ENCODE measurements at regions not wholly inside any gene's neighbourhood (a gene's known extent, or its start where the extent isn't known, plus 50 kb on each side); places are given as distances from the start of the nearest gene placed in this dataset.
"Not testable (repeated sequence)": the region's sequence is repeated elsewhere in the genome, so short reads cannot be mapped to it uniquely, and the experiment has no call there.

DNA sequence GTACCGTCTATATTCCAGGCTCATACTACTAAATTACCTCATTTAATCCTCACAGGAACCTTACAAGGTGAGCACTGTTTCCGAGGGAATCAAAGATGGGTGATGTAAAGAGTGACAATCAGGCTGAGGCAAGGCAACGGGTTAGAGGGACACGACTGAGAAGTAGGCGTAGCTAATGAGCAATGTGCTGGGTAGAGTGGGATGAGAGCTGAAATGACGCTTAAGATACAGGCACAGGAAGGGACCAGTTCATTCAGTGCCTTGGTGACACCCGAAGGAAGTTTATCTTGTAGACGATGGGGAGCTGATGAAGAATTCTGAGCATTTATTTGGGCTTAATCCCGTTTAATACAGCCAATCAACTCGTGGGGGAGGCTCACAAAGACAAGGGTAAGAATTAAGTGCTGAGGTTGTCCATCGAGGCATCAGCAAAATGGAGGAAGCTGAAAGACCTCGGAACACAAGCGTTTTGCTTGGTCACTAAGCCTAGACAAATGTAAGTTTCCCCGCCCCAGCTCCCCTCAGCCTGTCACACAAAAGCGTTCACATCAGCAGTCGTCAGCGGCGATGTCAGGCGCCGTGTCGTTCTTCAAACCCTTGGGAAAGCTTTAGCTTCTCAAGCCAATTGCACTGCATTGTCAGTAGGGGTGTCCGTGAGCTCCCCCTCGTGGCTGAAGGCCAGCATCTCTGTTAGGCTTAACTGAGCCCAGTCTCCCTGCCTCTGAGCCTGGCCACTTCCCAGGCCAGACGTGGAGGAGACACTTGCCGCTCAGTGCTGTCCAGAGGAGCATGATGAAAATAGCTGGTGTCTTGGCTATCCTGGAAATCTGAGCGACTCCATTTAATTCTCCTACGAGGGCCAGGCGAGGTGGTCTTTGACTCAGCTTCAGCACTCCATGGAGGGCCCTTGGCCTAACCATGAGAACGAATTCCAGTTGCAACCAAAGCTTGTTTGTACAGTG is 288.5 kb upstream of the G2E3 start:
- DNase-seq = peak; percentile 91 to 95

GRCh38 chr14:30271811-30272323 is 287.1 kb upstream of the G2E3 start:
- no peak for DNase-seq

DNA sequence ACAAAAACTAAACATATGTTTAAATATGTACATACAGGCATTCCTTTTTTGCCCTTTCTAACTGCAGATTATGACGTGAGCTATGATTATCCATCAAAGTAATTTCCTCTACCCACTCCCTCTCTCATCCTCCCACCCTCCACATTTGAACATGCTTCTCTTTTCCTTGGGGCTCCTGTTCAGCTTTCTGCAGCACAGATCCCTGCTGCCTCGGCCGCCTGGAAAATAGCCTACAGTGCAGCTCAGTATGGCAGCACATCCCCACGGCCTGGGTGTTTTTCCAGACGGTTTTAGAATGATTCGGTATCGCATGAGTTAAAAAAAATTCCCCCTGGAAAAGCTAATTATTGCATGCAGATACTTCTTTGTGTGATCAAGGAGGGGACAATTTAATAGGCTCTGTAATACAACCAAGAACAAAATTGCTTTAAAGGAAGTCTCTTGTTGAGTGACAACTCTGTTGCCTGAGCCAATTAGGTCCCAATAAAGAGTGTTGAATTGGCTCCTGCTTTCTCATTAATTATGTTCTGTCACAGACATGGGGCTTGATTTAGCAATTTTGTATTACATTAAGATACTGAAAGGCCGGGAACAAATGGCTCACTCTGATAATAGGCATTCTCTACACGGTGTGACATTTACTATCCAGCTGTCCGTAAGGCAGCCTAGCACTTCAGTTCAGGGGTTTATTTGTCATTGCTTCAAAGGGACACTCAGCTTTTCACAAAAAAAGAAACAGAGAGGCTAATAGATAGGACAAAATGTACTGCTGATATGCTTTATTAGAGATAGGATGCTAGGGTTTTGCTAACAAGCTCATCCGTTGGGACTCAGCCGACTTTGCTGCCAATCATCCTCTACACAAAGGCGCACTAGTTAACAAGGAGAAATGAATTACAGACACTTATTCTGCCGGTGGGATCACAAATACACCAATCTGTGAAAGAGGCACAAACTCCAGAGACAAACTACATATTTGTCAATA is 285.8 kb upstream of the G2E3 start:
- no peak for DNase-seq

- no peak for DNase-seq
Observed at GRCh38 chr14:30275604-30276003, 283.4 kb upstream of the G2E3 start.

DNA sequence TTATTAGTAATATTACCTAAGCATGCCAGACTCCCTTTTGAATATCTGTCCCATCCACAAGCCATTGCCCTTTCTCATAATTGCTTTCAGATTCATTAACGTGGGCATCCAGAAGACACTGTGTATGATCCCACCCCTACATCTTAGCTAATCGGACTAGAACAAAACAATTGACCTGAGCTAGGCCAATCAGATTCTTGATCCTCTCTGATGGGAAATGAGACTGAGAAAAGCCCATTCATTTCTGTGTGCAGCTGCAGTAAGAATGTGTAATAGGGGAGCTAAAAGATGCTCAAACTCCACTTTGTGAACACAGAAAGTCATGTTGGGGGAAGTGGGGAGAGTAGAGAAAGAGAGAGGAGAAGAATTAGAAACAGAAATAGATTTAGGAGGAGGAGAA is 281.7 kb upstream of the G2E3 start:
- no peak for DNase-seq

- not testable (repeated sequence) for DNase-seq
Observed at GRCh38 chr14:30278856-30279255, 280.1 kb upstream of the G2E3 start.

DNA sequence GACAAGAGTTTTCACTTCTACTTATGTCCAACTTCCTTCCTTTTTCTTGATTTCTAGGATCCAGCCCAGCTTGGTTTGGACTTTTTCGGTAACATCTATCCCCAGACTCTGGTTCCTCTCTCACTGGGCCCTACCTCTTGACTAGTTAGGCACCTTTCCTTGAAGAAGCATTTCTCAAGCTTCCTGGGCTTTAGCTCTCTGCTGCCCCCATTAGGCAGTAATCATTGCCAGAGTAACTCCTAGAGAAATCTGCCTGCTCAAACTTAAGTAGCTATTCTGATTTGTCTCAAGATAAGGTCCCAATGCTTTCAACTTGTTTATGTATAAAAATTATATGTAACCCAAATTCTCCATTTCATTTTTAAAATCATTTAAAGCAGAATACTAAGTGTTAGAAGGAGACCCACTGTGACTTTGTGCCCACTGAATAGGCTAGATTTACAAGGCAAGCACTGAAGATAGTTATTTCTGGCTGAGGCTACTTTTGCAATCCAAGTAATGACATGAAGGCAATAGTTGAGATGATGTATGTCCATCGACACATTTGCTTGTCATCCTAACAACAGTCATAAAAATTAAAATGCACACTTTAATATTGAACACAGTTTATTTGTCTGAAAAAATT is 275.0 kb upstream of the G2E3 start:
- peak; percentile 23 to 33 for DNase-seq

GRCh38 chr14:30284808-30285207 is 274.1 kb upstream of the G2E3 start:
- DNase-seq = no peak

- DNase-seq = no peak
Observed at GRCh38 chr14:30287579-30288445, 271.1 kb upstream of the G2E3 start.

- DNase-seq = no peak
Observed at GRCh38 chr14:30290001-30290400, 269.0 kb upstream of the G2E3 start.

DNA sequence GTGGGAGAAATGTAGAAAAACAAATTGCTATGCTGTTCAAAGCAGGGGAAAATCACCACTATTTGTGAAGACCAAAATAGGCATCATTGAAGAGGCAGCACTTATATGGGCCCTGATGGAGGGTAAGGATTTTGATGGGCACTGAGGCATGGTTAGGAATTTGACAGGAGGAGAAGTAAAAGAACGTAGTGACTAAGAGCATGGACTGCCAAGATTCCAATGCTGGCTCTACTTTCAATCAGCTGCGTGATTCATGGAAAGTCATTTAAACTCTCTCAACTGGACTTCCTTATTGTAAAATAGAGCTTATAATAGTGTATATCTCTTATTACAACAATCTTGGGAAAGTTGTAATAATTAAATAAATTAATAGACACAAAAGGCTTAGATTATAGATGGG is 267.7 kb upstream of the G2E3 start:
- no peak for DNase-seq

- DNase-seq = no peak
Observed at GRCh38 chr14:30292541-30292940, 266.4 kb upstream of the G2E3 start.

GRCh38 chr14:30295980-30296379 is 263.0 kb upstream of the G2E3 start:
- no peak for DNase-seq

DNA sequence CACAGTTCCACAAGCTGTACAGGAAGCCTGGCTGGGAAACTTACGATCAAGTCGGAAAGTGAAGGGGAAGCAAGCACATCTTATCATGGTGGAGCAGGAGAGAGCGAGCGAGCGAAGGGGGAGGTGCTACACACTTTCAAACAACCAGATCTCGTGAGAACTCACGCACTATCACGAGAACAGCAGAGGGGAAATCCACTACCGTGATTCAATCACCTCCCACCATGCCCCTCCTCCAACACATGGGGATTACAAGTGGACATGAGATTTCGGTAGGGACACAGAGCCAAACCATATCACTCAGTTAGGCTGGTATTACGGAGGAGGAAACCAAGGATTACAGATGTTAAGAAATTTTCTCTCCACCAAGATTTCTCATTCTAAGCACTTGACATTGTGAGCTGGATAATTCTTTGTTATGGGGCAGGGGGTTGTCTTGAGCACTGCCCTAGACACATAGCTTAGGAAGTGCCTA is 262.0 kb upstream of the G2E3 start:
- DNase-seq = no peak

DNA sequence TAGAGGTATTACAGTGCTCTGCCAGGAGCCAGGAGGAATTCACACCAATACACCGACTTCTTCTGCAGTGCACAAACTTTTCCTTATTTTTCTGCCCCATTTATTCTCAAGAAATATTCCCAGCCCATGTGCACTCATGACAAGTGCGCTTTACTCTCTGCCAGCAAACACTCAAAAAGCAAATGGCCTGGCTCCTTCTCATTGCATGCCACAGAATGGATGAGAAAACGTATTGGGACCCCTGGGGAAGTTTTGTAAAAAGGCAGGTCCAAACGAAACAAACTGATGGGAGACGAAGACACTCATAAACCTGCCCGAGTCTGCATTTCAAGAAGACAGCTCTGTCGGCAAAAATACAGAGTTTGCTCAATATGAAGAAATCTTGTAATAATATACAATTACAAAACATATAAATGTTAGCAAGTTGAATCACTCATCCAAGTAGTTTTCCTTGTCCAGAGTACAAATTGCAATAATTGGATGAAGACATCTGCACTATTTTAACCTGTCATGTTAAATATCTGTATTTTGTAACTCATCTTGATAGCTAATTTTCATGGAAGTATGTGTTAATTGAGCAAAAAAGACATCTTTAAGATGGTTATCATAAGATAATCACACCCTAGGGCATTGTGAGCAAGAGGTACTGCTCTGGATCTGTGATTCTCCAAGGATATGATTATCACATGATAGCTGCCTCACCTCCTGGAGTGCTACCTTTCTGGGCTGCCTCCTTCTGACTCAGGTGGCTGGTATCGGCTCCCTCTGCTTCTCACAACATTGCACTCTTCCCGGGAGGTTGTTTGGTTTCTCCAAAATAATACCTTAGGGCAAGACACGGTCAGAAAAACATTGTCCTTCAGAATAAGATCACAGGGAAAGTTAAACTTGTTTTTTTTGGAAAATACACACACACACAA is 260.8 kb upstream of the G2E3 start:
- no peak for DNase-seq

DNA sequence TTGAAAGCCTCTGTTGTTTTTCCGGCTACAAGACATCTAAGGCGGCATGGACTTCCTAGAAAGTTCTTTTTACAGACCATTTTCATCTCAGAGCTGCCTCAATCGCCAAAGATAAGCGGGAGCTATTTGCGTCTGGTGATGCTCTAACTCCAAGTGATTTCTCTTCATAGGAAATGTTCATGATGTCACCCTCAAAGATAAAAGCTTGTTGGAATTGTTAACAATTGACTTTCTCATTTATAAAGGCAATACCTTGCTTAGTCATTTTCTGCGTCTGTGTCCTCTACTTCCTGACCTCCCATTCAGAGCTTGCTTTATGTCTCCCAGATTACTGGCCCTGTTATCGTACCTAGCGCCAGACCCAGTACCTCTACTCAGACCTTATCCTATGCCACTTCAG is 259.0 kb upstream of the G2E3 start:
- DNase-seq = no peak

DNA sequence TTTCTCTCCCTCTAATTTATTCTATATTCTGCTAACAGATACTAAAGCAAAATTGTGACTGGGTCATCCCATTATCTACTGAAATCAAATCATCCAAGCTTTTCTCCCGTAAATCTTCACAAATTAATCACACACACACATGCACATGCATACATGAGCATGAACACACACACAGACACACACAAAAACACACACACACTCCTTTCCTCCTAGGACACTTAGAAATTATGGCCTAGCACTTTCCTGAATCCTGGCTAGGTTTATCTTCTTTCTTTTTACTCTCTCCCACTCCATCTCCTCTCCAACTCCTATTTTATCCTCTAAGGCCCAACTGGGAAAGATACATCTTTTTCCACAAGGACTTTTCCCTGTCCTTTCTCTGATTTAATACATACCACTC is 255.6 kb upstream of the G2E3 start:
- no peak for DNase-seq

DNA sequence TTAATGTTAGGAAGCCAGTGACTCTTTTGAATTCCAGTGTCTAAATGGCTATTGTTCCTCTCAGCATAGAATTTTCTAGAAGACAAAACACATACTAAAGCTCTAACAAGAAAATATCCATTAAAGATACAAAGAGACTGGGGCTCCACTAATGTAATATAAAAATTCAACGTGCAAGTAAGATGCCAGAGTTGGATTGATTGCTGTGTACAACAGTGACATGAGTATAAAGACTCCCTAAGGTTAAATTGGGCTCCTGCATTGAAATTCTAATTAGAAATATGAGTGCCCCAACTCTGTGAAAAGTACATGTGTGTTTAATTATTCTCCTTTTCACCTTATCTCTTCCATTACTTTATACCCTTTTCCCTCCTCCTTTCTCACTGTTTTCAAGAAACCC is 253.6 kb upstream of the G2E3 start:
- DNase-seq = no peak

DNA sequence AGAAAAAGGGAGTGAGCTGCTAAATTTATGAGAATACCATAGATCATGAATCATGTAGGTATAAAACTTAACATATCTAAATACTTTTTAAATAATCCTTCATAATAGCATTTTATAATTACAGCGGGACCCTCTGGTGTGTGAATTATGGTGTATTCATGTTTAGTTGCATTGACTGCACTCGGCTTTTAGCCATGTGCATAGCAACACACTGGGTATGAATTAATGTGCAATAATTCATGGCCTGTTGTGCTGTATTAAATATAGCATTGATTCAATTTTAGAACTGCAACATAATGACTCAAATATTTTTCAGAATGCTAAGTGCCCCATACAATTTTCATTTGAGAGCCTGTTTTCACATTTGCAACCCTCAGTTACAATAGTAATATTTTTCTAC is 249.6 kb upstream of the G2E3 start:
- DNase-seq = no peak

- no peak for DNase-seq
Observed at GRCh38 chr14:30312214-30312613, 246.7 kb upstream of the G2E3 start.

DNA sequence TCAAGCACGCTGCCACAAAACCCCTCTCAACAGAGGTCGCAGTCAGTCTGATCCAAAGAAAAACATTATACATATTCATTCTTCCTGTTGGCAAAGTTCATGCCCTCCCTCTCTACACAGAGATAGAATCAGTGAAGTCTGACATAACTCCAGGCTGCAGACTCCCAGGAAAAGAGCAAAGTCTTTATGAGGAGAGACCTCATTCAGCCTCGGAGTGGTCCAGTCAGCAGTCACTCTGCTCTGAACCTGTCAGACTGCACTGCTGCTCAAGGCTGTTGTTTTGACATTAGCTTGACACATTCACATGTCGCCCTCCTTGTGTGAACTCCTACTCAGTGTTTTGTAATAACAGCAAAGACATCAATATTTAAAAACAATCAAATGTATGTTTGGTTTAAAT is 241.2 kb upstream of the G2E3 start:
- DNase-seq = no peak

Measured in SHP77 (cell line).